CD8-positive, alpha-beta memory T cell (primary cell): ENCODE measurements at regions not wholly inside any gene's neighbourhood (a gene's known extent, or its start where the extent isn't known, plus 50 kb on each side); places are given as distances from the start of the nearest gene placed in this dataset.

Experiments used
- CTCF ChIA-PET: fragments of 350-600 bp; sonication (Branson Sonifier 250); formaldehyde crosslinking; loops from one replicate; lab custom pipeline; 2021; ENCODE audit warnings: antibody characterized with exemption; lab: Charles Lee
- POLR2A ChIA-PET: fragments of 350-600 bp; sonication (Branson Sonifier 250); formaldehyde crosslinking; loops from one replicate; lab custom pipeline; 2021; ENCODE audit warnings: antibody characterized with exemption; lab: Charles Lee
- DNase-seq, 5 donors: peaks; one replicate each; pipeline versions ENCODE4 v3.0.0 to v3.0.0-alpha.2; 2020 to 2022; ENCODE audit warnings: mixed read lengths in 1 of 5
- H3K27ac ChIP-seq: one replicate; pipeline ENCODE4 v1.7.0; 2013; ENCODE audit warnings: low read depth, mild to moderate bottlenecking, low read length, moderate library complexity
- H3K27me3 ChIP-seq: 2 replicates; pipeline ENCODE4 v1.7.0; 2013; ENCODE audit warnings: low read length, mild to moderate bottlenecking; ENCODE audit not compliant: insufficient read depth, poor library complexity, severe bottlenecking
- H3K36me3 ChIP-seq: 2 replicates; pipeline ENCODE4 v1.7.0; 2013; ENCODE audit warnings: mild to moderate bottlenecking, low read length, moderate library complexity; ENCODE audit not compliant: insufficient read depth
- H3K4me1 ChIP-seq: 2 replicates; pipeline ENCODE4 v1.7.0; 2013; ENCODE audit warnings: mild to moderate bottlenecking, low read length, moderate library complexity; ENCODE audit not compliant: insufficient read depth
- H3K4me3 ChIP-seq: 2 replicates; pipeline ENCODE4 v1.7.0; 2013; ENCODE audit warnings: mild to moderate bottlenecking, low read length
- H3K9me3 ChIP-seq: 2 replicates; pipeline ENCODE4 v1.7.0; 2013; ENCODE audit warnings: mild to moderate bottlenecking, low read length
- H3K27ac Mint-ChIP-seq, 8 donors: one replicate each; pipeline ENCODE4 v1.8.0; 2020 to 2021; ENCODE audit warnings: mixed read lengths in 8 of 8, mild to moderate bottlenecking in 6 of 8, inconsistent platforms in 3 of 8, moderate library complexity in 3 of 8
- H3K27me3 Mint-ChIP-seq, 2 donors: one replicate each; pipeline ENCODE4 v1.8.0; 2020 to 2021; ENCODE audit warnings: mixed read lengths in 2 of 2, mild to moderate bottlenecking in 1 of 2, moderate library complexity in 1 of 2
- H3K36me3 Mint-ChIP-seq, 3 donors: one replicate each; pipeline ENCODE4 v1.8.0; 2020 to 2021; ENCODE audit warnings: mixed read lengths in 3 of 3, inconsistent platforms in 1 of 3, mild to moderate bottlenecking in 1 of 3
- H3K4me1 Mint-ChIP-seq, 3 donors: one replicate each; pipeline ENCODE4 v1.8.0; 2020 to 2021; ENCODE audit warnings: mixed read lengths in 3 of 3, inconsistent platforms in 1 of 3, mild to moderate bottlenecking in 1 of 3
- H3K4me3 Mint-ChIP-seq, 7 donors: one replicate each; pipeline ENCODE4 v1.8.0; 2020 to 2021; ENCODE audit warnings: mixed read lengths in 7 of 7, mild to moderate bottlenecking in 6 of 7, moderate library complexity in 4 of 7, inconsistent platforms in 2 of 7
- H3K9me3 Mint-ChIP-seq, 5 donors: one replicate each; pipeline ENCODE4 v1.8.0; 2020 to 2022; ENCODE audit warnings: mixed read lengths in 5 of 5, mild to moderate bottlenecking in 3 of 5, moderate library complexity in 2 of 5, inconsistent platforms in 1 of 5

GRCh38 chr5:110932755-110933488 lies 138.6 kb upstream of the TSLP start:
- Mint-ChIP-seq H3K27me3 (peaks cover 6 to 9% of the 10 kb centered on the region in 2 donors), H3K36me3 (no peaks in the 10 kb centered on the region), H3K4me1 (no peaks in the 10 kb centered on the region), H3K9me3 (peaks cover 0 to 2% (median 0%) of the 10 kb centered on the region in 5 donors), H3K27ac (no peak overlapping the region), H3K4me3 (no peak overlapping the region)
- CTCF ChIA-PET, result no interaction called here
- no peak for DNase-seq
- no peaks in the 10 kb centered on the region for H3K27me3 ChIP-seq
- H3K4me1 ChIP-seq, result no peaks in the 10 kb centered on the region
- H3K9me3 ChIP-seq, result no peaks in the 10 kb centered on the region
- no peak overlapping the region for H3K27ac ChIP-seq
- no peaks in the 10 kb centered on the region for H3K36me3 ChIP-seq
- POLR2A ChIA-PET, result no interaction called here
- H3K4me3 ChIP-seq, result no peak overlapping the region

DNA sequence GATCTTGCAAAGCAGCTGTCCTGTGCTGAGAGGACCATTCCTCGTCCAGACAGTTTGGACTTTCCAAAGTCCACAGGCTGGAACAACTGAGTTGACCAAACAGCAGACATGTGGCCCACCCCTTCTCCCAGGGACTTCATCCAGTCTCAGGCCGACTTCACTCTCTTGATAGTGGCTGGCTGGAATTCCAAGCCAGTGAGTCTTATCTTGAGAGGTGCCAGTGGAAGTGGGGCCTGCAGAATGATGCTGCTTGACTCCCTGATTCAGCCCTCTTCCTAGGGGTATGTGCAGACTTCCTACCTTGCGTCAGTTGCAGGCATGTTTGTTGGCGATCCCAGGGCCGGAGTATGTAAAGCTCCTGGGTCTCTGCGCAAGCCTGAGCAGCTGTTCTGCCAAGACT lies 131.4 kb upstream of the TSLP start:
- no peaks in the 10 kb centered on the region for H3K4me1 Mint-ChIP-seq
- H3K9me3 Mint-ChIP-seq, result peaks cover 0 to 5% (median 0%) of the 10 kb centered on the region in 5 donors
- CTCF ChIA-PET, result no interaction called here
- H3K27ac Mint-ChIP-seq, result no peak overlapping the region
- H3K9me3 ChIP-seq, result no peaks in the 10 kb centered on the region
- H3K4me3 ChIP-seq, result no peak overlapping the region
- H3K27ac ChIP-seq, result no peak overlapping the region
- peaks cover 2 to 11% of the 10 kb centered on the region in 2 donors for H3K27me3 Mint-ChIP-seq
- DNase-seq, result no peak
- H3K4me1 ChIP-seq, result no peaks in the 10 kb centered on the region
- no peaks in the 10 kb centered on the region for H3K27me3 ChIP-seq
- no peaks in the 10 kb centered on the region for H3K36me3 ChIP-seq
- H3K4me3 Mint-ChIP-seq, result no peak overlapping the region
- H3K36me3 Mint-ChIP-seq, result no peaks in the 10 kb centered on the region
- POLR2A ChIA-PET, result no interaction called here

- H3K36me3 ChIP-seq, result no peaks in the 10 kb centered on the region
- H3K27me3 Mint-ChIP-seq, result peaks cover 3 to 4% of the 10 kb centered on the region in 2 donors
- H3K4me1 ChIP-seq, result no peaks in the 10 kb centered on the region
- H3K36me3 Mint-ChIP-seq, result peaks cover 0 to 1% (median 0%) of the 10 kb centered on the region in 3 donors
- H3K4me1 Mint-ChIP-seq, result no peaks in the 10 kb centered on the region
- ChIA-PET POLR2A (no interaction called here), CTCF (no interaction called here)
- H3K27ac Mint-ChIP-seq, result no peak overlapping the region
- no peaks in the 10 kb centered on the region for H3K27me3 ChIP-seq
- no peak for DNase-seq
- no peak overlapping the region for H3K4me3 ChIP-seq
- H3K4me3 Mint-ChIP-seq, result no peak overlapping the region
- H3K27ac ChIP-seq, result no peak overlapping the region
- peaks cover 0 to 2% (median 0%) of the 10 kb centered on the region in 5 donors for H3K9me3 Mint-ChIP-seq
- H3K9me3 ChIP-seq, result no peaks in the 10 kb centered on the region
Observed at GRCh38 chr5:110945874-110946436, 125.6 kb upstream of the TSLP start.

DNA sequence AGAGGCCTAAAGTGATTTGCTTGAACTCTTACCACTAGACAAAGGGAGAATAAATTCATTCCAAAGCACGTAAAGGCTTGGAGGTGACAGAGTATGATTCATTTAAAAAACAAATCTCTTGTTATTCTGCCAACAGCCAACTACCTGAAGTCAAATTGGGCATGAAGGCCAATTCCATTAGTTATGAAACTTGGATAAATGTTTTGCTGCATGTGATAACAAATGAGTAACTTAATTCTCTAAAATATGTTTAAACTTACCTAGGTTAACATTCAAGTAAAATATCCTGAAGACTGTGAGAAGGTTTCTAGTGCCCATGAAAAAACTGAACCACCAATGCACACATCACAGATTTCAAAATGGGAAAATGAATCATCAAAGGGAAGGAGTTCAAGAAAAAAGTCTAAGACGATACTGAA lies 120.1 kb upstream of the TSLP start:
- DNase-seq, result no peak
- H3K36me3 ChIP-seq, result no peaks in the 10 kb centered on the region

DNA sequence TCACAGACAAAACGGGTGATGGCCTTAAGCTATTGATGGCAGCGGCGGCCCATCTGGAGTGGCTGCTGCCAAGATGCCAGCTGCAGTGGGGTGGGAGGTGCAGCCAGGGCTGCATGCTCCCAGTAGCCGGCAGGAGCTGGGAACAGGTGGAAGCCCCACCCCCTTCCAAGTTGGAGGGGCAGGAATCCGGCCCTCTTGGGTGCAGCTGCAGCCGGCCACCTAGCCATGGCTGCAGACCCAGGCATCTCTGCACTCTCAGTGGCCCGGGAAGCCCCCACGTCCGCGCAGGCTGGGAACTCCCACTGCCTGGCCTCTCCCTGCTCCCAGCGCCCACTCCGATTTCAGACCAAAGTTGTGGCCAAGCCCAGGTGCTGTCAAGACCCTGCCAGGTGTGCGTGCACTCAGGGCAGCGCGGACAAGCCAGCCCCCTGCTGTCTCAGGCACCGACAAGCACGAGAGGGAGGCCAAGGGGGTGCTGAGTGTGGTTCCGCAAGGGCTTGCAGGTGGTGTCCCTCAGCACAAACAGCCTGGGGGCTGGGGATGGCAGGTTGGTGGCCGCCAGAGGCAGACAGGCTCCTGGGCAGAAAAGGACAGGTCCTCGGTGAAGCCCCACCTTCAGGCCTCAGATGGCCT lies 115.1 kb upstream of the TSLP start:
- no peak for DNase-seq
- Histone ChIP-seq H3K27me3 (no peaks in the 10 kb centered on the region), H3K4me3 (no peak overlapping the region), H3K4me1 (no peaks in the 10 kb centered on the region), H3K36me3 (no peaks in the 10 kb centered on the region), H3K27ac (no peak overlapping the region), H3K9me3 (no peaks in the 10 kb centered on the region)
- H3K4me1 Mint-ChIP-seq, result no peaks in the 10 kb centered on the region
- H3K9me3 Mint-ChIP-seq, result peaks cover 4 to 9% (median 5%) of the 10 kb centered on the region in 5 donors
- H3K36me3 Mint-ChIP-seq, result no peaks in the 10 kb centered on the region
- H3K27me3 Mint-ChIP-seq, result peaks cover 1 to 6% of the 10 kb centered on the region in 2 donors
- H3K27ac Mint-ChIP-seq, result no peak overlapping the region
- H3K4me3 Mint-ChIP-seq, result no peak overlapping the region
- ChIA-PET POLR2A (no interaction called here), CTCF (no interaction called here)

More for the DNA sequence above, 120.1 kb upstream of the TSLP start:
- Histone ChIP-seq H3K27me3 (no peaks in the 10 kb centered on the region), H3K4me3 (no peak overlapping the region), H3K4me1 (no peaks in the 10 kb centered on the region), H3K9me3 (no peaks in the 10 kb centered on the region), H3K27ac (no peak overlapping the region)
- no peaks in the 10 kb centered on the region for H3K4me1 Mint-ChIP-seq
- peaks cover 2 to 6% of the 10 kb centered on the region in 2 donors for H3K27me3 Mint-ChIP-seq
- H3K27ac Mint-ChIP-seq, result no peak overlapping the region
- H3K36me3 Mint-ChIP-seq, result no peaks in the 10 kb centered on the region
- POLR2A ChIA-PET, result no interaction called here
- CTCF ChIA-PET, result no interaction called here
- H3K9me3 Mint-ChIP-seq, result peaks cover 0 to 4% (median 1%) of the 10 kb centered on the region in 5 donors
- no peak overlapping the region for H3K4me3 Mint-ChIP-seq

GRCh38 chr5:110956913-110957813 lies 114.3 kb upstream of the TSLP start:
- no peaks in the 10 kb centered on the region for H3K9me3 ChIP-seq
- Mint-ChIP-seq H3K36me3 (no peaks in the 10 kb centered on the region), H3K27me3 (peaks cover 1 to 6% of the 10 kb centered on the region in 2 donors), H3K9me3 (peaks cover 4 to 9% (median 5%) of the 10 kb centered on the region in 5 donors), H3K4me1 (no peaks in the 10 kb centered on the region), H3K27ac (no peak overlapping the region), H3K4me3 (no peak overlapping the region)
- ChIA-PET CTCF (no interaction called here), POLR2A (no interaction called here)
- H3K36me3 ChIP-seq, result no peaks in the 10 kb centered on the region
- H3K27ac ChIP-seq, result no peak overlapping the region
- no peak for DNase-seq
- H3K4me3 ChIP-seq, result no peak overlapping the region
- no peaks in the 10 kb centered on the region for H3K27me3 ChIP-seq
- no peaks in the 10 kb centered on the region for H3K4me1 ChIP-seq

- ChIA-PET POLR2A (no interaction called here), CTCF (no interaction called here)
- no peak overlapping the region for H3K27ac ChIP-seq
- DNase-seq, result no peak
- Mint-ChIP-seq H3K9me3 (peaks cover 4 to 6% (median 5%) of the 10 kb centered on the region in 5 donors), H3K36me3 (no peaks in the 10 kb centered on the region), H3K4me1 (no peaks in the 10 kb centered on the region), H3K4me3 (no peak overlapping the region), H3K27ac (no peak overlapping the region), H3K27me3 (peaks cover 1 to 6% of the 10 kb centered on the region in 2 donors)
- H3K4me3 ChIP-seq, result no peak overlapping the region
- H3K36me3 ChIP-seq, result no peaks in the 10 kb centered on the region
- H3K4me1 ChIP-seq, result no peaks in the 10 kb centered on the region
- no peaks in the 10 kb centered on the region for H3K27me3 ChIP-seq
- no peaks in the 10 kb centered on the region for H3K9me3 ChIP-seq
Observed at GRCh38 chr5:110957934-110958333, 113.6 kb upstream of the TSLP start.
